DND-41 (cell line): ENCODE measurements at regions not wholly inside any gene's neighbourhood (a gene's known extent, or its start where the extent isn't known, plus 50 kb on each side); places are given as distances from the start of the nearest gene placed in this dataset.

Source experiments
- CTCF ChIP-seq: IDR thresholded peaks from 2 replicates; pipeline ENCODE4 v1.5.1; 2012; ENCODE audit warnings: borderline replicate concordance, low read length, moderate library complexity, mild to moderate bottlenecking; ENCODE audit not compliant: poor library complexity, severe bottlenecking; ENCODE audit errors: extremely low read depth
- EZH2 ChIP-seq: IDR thresholded peaks from 3 replicates; pipeline ENCODE4 v1.6.1; 2012; ENCODE audit warnings: borderline replicate concordance, low read depth, mild to moderate bottlenecking, moderate library complexity, low read length, inconsistent platforms; ENCODE audit not compliant: severe bottlenecking

GRCh38 chrX:856566-857290 is 226.1 kb downstream of the SHOX start:
- TF ChIP-seq CTCF, result no peak
- no peak for TF ChIP-seq EZH2
